ENCODE measurements at regions not wholly inside any gene's neighbourhood (a gene's known extent, or its start where the extent isn't known, plus 50 kb on each side); places are given as distances from the start of the nearest gene placed in this dataset.
A peak's percentile ranks its signal among the peaks of the same experiment; 100 is the strongest.

DNA sequence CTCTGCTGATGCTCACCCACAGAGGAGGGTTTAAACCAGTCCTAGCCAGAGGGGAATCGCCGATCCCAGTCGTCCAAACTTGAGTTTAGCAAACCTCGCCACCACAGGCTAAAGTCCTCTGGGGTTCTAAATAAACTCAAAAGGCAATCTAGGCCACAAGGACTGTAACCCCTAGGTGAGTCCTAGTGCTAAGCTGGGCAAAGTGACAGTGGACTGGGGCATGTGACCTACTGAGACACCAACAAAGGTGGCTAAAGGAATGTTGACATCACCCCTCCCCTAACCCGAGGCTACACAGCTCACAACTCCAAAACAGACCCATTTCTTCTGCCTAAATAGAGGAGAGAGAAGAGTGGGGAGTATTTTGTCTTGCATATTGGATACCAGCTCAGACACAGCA is 142.8 kb upstream of the PRDX4 start:
- no peak for DNase-seq (ENCODE audit: insufficient read length, low spot score)

DNA sequence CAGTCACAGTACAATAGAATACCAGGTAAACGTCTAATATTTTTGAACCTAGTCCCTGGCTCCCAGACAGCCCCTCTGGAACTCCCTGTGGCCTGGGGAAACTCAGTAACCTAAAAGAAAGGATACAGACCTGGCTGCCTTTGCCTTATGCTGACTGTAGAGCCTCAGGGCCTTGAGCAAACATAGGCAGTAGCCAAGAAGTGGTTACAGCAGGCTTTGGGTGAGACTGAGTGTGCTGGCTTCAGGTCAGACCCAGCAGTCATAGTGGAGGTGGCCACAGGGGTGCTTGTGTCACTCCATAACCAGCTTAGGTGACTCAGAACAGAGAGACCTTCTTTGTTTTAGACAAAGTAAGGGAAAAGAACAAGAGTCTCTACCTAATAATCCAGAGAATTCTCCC is 141.8 kb upstream of the PRDX4 start:
- TF ChIP-seq, protein P1, sequence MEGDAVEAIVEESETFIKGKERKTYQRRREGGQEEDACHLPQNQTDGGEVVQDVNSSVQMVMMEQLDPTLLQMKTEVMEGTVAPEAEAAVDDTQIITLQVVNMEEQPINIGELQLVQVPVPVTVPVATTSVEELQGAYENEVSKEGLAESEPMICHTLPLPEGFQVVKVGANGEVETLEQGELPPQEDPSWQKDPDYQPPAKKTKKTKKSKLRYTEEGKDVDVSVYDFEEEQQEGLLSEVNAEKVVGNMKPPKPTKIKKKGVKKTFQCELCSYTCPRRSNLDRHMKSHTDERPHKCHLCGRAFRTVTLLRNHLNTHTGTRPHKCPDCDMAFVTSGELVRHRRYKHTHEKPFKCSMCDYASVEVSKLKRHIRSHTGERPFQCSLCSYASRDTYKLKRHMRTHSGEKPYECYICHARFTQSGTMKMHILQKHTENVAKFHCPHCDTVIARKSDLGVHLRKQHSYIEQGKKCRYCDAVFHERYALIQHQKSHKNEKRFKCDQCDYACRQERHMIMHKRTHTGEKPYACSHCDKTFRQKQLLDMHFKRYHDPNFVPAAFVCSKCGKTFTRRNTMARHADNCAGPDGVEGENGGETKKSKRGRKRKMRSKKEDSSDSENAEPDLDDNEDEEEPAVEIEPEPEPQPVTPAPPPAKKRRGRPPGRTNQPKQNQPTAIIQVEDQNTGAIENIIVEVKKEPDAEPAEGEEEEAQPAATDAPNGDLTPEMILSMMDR (IDR thresholded peaks at IDR 0.05; ENCODE audit: insufficient read depth, missing control alignments) = no peak
- no peak for DNase-seq (ENCODE audit: insufficient read length, low spot score)
- FAIRE-seq = no peak

More for the DNA sequence above, 142.8 kb upstream of the PRDX4 start:
- TF ChIP-seq, protein P1 (IDR thresholded peaks at IDR 0.05; ENCODE audit: insufficient read depth, missing control alignments) = no peak
- FAIRE-seq = no peak

DNA sequence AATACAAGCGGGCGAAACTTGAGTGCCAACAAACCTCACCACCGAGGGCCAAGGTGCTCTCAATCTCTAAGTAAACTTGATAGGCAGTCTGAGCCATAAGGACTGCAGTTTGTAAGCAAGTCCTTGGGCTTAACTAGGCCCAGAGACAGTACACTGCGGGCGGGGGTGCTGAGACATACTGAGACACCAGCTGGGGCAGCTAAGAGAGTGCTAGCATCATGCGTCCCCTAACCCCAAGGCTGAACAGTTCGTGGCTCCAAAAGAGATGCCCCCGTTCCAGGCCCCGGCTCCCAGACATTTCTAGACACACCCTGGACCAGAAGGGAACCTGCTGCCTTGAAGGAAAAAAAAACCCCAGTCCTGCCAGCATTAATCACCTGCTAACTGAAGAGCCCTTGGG is 126.8 kb upstream of the PRDX4 start:
- FAIRE-seq (no peak), DNase-seq (ENCODE audit: insufficient read length, low spot score) (no peak)
- TF ChIP-seq, protein P1 (IDR thresholded peaks at IDR 0.05; ENCODE audit: insufficient read depth, missing control alignments) = no peak

DNA sequence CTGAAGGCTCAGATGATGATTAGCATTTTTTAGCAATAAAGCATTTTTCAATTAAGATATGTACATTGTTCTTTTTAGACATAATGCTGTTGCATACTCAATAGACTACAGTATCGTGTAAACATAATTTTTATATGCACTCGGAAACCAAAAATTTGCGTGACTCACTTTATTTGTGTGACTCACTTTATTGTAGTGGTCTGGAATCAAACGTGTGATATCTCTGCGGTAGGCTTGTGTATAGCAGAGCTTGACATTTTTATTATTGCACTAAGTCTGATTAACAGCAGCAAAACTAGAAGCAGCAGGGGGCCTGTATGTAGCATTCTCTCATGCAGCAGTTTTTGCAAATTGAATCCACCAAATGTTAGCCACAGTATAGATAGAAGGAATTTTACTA is 119.1 kb upstream of the PRDX4 start:
- no peak for DNase-seq (ENCODE audit: insufficient read length, low spot score)
- TF ChIP-seq, protein P1 (IDR thresholded peaks at IDR 0.05; ENCODE audit: insufficient read depth, missing control alignments) = no peak
- no peak for FAIRE-seq

DNA sequence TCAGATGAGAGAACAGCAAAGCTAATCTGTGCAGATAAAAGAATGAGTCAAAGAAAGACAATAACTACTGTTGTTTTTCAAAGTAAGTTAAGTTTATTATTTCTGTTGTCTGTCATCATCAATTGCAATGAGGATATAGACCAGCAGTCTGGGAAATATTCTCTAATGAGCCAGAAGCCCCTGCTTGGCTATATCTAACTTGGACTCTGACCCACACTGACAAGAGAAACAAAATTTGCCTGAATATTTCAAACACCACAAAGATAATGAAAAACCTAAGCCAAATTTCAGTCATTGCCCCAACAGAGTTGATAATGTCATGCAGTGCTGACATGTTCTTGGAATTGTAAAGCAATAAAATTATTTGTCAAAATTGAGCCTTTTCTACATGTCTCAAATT is 115.0 kb upstream of the PRDX4 start:
- TF ChIP-seq, protein P1 (IDR thresholded peaks at IDR 0.05; ENCODE audit: insufficient read depth, missing control alignments) = no peak
- FAIRE-seq = no peak
- DNase-seq (ENCODE audit: insufficient read length, low spot score) = no peak

DNA sequence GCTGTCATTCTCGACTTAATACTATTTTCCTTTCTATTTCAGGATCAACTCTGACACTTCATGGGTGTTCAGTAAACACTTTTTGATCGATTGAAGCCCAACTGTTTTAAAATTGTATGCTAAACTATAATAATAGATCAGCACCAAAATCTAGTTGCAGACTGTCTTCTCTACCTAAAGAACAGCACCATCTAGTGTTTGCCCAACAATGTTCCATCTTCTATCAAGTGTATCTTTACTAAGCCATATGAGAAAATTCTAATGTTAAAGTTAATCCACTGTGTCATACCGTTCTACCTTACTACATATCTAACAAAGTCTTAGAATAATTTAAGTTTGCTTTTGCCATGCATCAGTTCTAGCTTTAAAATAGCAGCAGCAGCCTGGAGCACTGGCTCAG is 113.0 kb upstream of the PRDX4 start:
- FAIRE-seq = peak; percentile 92
- DNase-seq (ENCODE audit: insufficient read length, low spot score) = no peak
- TF ChIP-seq, protein P1 (IDR thresholded peaks at IDR 0.05; ENCODE audit: insufficient read depth, missing control alignments) = peak; percentile 46

DNA sequence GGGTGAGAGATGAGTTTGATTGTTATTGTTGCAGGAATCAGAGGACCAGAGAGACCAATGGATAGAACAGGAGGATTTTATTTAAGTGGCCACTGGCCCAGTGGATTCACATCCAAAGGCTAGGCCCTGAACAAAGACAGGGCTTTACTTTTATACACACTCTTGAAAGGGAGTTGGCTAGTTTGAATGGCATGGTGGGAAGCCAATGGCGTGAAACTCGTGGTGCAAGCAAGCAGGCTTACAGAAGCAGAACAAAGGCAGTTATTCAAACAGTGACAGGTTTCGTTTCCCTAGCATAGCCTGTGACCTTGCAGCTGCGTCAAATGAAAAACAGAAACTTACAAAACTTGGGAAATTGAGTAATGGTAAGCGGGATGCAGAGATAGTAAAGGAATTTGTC is 110.2 kb upstream of the PRDX4 start:
- no peak for DNase-seq (ENCODE audit: insufficient read length, low spot score)
- no peak for FAIRE-seq
- TF ChIP-seq, protein P1 (IDR thresholded peaks at IDR 0.05; ENCODE audit: insufficient read depth, missing control alignments) = no peak
